ENCODE measurements at regions not wholly inside any gene's neighbourhood (a gene's known extent, or its start where the extent isn't known, plus 50 kb on each side); places are given as distances from the start of the nearest gene placed in this dataset.

- TF ChIP-seq E2F6 (IDR thresholded peaks at IDR 0.05; ENCODE audit: borderline replicate concordance, low read depth) (no peak), FOSB (CRISPR knock-in tag; IDR thresholded peaks at IDR 0.05) (no peak), CTCF (IDR thresholded peaks at IDR 0.05) (no peak), POLR2A (IDR thresholded peaks at IDR 0.05; ENCODE audit: low read length) (no peak), SREBF2 (IDR thresholded peaks at IDR 0.05) (no peak), EP300 (IDR thresholded peaks at IDR 0.05) (no peak), RNF2 (IDR thresholded peaks at IDR 0.05; ENCODE audit: borderline replicate concordance, low read depth) (no peak), PBX3 (IDR thresholded peaks at IDR 0.05) (no peak), ZNF302 (CRISPR knock-in tag; IDR thresholded peaks at IDR 0.05) (no peak), REST (IDR thresholded peaks at IDR 0.05) (no peak), MYC (IDR thresholded peaks at IDR 0.05; ENCODE audit: borderline replicate concordance, low read length) (no peak), RAD21 (conservative IDR thresholded peaks at IDR 0.05 in 1 of 2, IDR thresholded peaks at IDR 0.05 in 1 of 2) (no peak), HMGXB4 (CRISPR knock-in tag; IDR thresholded peaks at IDR 0.05; ENCODE audit: borderline replicate concordance) (no peak)
These were observed 616.4 kb upstream of the GHITM start for GRCh38 chr10:83522881-83523386.

Data from A549 (cell line).